ENCODE measurements at regions not wholly inside any gene's neighbourhood (a gene's known extent, or its start where the extent isn't known, plus 50 kb on each side); places are given as distances from the start of the nearest gene placed in this dataset.

DNA sequence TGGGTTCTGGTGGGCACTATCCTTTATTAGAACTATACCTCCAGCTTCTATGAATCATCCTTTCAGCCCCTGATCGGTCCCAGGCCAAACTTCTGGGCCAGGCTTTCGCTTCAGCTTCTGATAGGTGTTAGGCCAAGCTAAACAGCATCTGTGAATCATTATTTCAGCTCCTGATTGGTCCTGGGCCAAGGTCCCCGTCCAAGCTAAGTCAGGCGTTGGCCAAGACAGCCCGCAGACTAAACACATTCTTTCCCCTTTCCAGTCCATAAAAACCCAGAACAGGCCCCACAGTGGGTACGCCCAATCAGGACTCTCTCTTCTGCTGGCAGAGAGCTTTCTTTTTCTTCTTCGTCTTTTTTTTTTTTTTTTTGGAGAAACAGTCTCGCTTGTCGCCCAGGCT is 1808.9 kb upstream of the SEL1L start:
- Histone ChIP-seq H3K27me3 (replicated peaks; ENCODE audit: control insufficient read depth, insufficient read depth, low read length) (no peaks in the 10 kb centered on the region), H3K9me3 (no peaks in the 10 kb centered on the region), H3K4me3 (ENCODE audit: low read depth, low read length) (no peak overlapping the region), H3K4me1 (no peaks in the 10 kb centered on the region), H3K36me3 (ENCODE audit: control insufficient read depth, insufficient read depth, low read length) (no peaks in the 10 kb centered on the region)
- H3K4me1 Mint-ChIP-seq (ENCODE audit: low read depth, unreplicated experiment) = no peaks in the 10 kb centered on the region
- no peak overlapping the region for H3K27ac Mint-ChIP-seq (ENCODE audit: unreplicated experiment)
- H3K4me3 Mint-ChIP-seq (ENCODE audit: unreplicated experiment) = no peak overlapping the region
- DNase-seq = no peak
- H3K27me3 Mint-ChIP-seq (ENCODE audit: insufficient read depth, unreplicated experiment) = no peaks in the 10 kb centered on the region
- H3K9me3 Mint-ChIP-seq (ENCODE audit: unreplicated experiment) = no peaks in the 10 kb centered on the region
- no TSS peak for BruUV-seq (replicated peaks)
- ChIA-PET POLR2A (no interaction called here), CTCF (no interaction called here)
- intact Hi-C loops (cut with micrococcal nuclease; ENCODE audit: unreplicated experiment) = no loop called here
- TF ChIP-seq, protein P1, sequence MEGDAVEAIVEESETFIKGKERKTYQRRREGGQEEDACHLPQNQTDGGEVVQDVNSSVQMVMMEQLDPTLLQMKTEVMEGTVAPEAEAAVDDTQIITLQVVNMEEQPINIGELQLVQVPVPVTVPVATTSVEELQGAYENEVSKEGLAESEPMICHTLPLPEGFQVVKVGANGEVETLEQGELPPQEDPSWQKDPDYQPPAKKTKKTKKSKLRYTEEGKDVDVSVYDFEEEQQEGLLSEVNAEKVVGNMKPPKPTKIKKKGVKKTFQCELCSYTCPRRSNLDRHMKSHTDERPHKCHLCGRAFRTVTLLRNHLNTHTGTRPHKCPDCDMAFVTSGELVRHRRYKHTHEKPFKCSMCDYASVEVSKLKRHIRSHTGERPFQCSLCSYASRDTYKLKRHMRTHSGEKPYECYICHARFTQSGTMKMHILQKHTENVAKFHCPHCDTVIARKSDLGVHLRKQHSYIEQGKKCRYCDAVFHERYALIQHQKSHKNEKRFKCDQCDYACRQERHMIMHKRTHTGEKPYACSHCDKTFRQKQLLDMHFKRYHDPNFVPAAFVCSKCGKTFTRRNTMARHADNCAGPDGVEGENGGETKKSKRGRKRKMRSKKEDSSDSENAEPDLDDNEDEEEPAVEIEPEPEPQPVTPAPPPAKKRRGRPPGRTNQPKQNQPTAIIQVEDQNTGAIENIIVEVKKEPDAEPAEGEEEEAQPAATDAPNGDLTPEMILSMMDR (IDR thresholded peaks at IDR 0.05; ENCODE audit: insufficient read depth in 1 of 2, low read depth in 1 of 2, low read length in 1 of 2, severe bottlenecking in 1 of 2, unreplicated experiment in 1 of 2) = no peak
- no peaks in the 10 kb centered on the region for H3K36me3 Mint-ChIP-seq (ENCODE audit: insufficient read depth, unreplicated experiment)

DNA sequence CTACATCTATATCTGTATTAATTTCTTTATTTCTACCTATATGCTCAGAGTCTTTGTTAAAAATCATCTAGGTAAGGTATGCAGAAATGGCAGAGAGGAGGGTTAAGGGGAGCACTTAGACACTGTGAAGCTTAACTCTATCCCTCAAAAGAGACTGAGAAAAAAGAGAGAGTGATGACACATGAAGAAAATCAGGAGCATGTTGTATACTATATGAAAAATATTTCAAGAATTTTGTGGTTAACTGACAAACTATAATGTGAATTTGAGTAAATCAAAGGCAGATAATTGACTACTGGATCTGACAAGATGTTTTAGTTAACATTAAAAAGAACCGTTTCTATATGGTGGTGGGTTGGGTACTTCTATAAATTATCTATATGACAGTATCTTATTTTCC is 1814.2 kb upstream of the SEL1L start:
- Histone ChIP-seq H3K9me3 (no peaks in the 10 kb centered on the region), H3K36me3 (ENCODE audit: control insufficient read depth, insufficient read depth, low read length) (no peaks in the 10 kb centered on the region), H3K4me1 (no peaks in the 10 kb centered on the region), H3K27me3 (replicated peaks; ENCODE audit: control insufficient read depth, insufficient read depth, low read length) (no peaks in the 10 kb centered on the region), H3K4me3 (ENCODE audit: low read depth, low read length) (no peak overlapping the region)
- no peak overlapping the region for H3K4me3 Mint-ChIP-seq (ENCODE audit: unreplicated experiment)
- BruUV-seq (replicated peaks) = no TSS peak
- intact Hi-C loops (cut with micrococcal nuclease; ENCODE audit: unreplicated experiment) = no loop called here
- ChIA-PET POLR2A (no interaction called here), CTCF (no interaction called here)
- H3K4me1 Mint-ChIP-seq (ENCODE audit: low read depth, unreplicated experiment) = no peaks in the 10 kb centered on the region
- TF ChIP-seq, protein P1 (IDR thresholded peaks at IDR 0.05; ENCODE audit: insufficient read depth in 1 of 2, low read depth in 1 of 2, low read length in 1 of 2, severe bottlenecking in 1 of 2, unreplicated experiment in 1 of 2) = no peak
- DNase-seq = no peak
- H3K27ac Mint-ChIP-seq (ENCODE audit: unreplicated experiment) = no peak overlapping the region
- H3K27me3 Mint-ChIP-seq (ENCODE audit: insufficient read depth, unreplicated experiment) = no peaks in the 10 kb centered on the region
- H3K36me3 Mint-ChIP-seq (ENCODE audit: insufficient read depth, unreplicated experiment) = no peaks in the 10 kb centered on the region
- no peaks in the 10 kb centered on the region for H3K9me3 Mint-ChIP-seq (ENCODE audit: unreplicated experiment)

DNA sequence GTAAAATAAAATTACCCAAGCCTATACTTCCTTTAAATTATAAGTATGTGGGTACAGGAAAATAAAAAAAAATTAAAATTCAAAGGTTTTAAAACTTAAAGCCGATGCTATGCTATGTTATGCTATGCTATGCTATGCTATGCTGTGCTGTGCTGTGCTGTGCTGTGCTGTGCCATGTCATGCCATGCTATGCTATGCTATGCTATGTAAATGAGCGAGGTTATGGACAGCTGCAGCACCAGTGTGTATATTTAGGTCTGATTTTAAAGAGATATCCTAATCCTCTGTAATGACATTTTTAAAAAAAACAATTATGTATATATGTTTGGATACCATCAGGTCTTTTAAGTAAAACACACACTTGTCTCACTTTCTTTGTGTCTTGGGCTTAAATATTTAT is 1822.0 kb upstream of the SEL1L start:
- H3K4me3 Mint-ChIP-seq (ENCODE audit: unreplicated experiment) = no peak overlapping the region
- Histone ChIP-seq H3K4me1 (no peaks in the 10 kb centered on the region), H3K27me3 (replicated peaks; ENCODE audit: control insufficient read depth, insufficient read depth, low read length) (no peaks in the 10 kb centered on the region), H3K36me3 (ENCODE audit: control insufficient read depth, insufficient read depth, low read length) (no peaks in the 10 kb centered on the region), H3K9me3 (no peaks in the 10 kb centered on the region), H3K4me3 (ENCODE audit: low read depth, low read length) (no peak overlapping the region)
- no peaks in the 10 kb centered on the region for H3K4me1 Mint-ChIP-seq (ENCODE audit: low read depth, unreplicated experiment)
- no peak for DNase-seq
- no TSS peak for BruUV-seq (replicated peaks)
- POLR2A ChIA-PET = no interaction called here
- peaks cover 4% of the 10 kb centered on the region for H3K27me3 Mint-ChIP-seq (ENCODE audit: insufficient read depth, unreplicated experiment)
- H3K36me3 Mint-ChIP-seq (ENCODE audit: insufficient read depth, unreplicated experiment) = no peaks in the 10 kb centered on the region
- intact Hi-C loops (cut with micrococcal nuclease; ENCODE audit: unreplicated experiment) = no loop called here
- no peaks in the 10 kb centered on the region for H3K9me3 Mint-ChIP-seq (ENCODE audit: unreplicated experiment)
- CTCF ChIA-PET = no interaction called here
- TF ChIP-seq, protein P1 (IDR thresholded peaks at IDR 0.05; ENCODE audit: insufficient read depth in 1 of 2, low read depth in 1 of 2, low read length in 1 of 2, severe bottlenecking in 1 of 2, unreplicated experiment in 1 of 2) = no peak
- H3K27ac Mint-ChIP-seq (ENCODE audit: unreplicated experiment) = no peak overlapping the region

Measured in Caco-2 (cell line).